ENCODE measurements at regions not wholly inside any gene's neighbourhood (a gene's known extent, or its start where the extent isn't known, plus 50 kb on each side); places are given as distances from the start of the nearest gene placed in this dataset.
"Not testable (repeated sequence)": the region's sequence is repeated elsewhere in the genome, so short reads cannot be mapped to it uniquely, and the experiment has no call there.

GRCh38 chr10:117830205-117830604 is 216.5 kb downstream of the RAB11FIP2 start:
- Histone ChIP-seq H3K9me3 (ENCODE audit: low read depth, low read length) (no peaks in the 10 kb centered on the region), H3K36me3 (ENCODE audit: insufficient read depth, low read length) (no peaks in the 10 kb centered on the region), H3K4me2 (ENCODE audit: insufficient read depth, low read length) (no peak overlapping the region), H3K79me2 (ENCODE audit: insufficient read depth, low read length) (no peaks in the 10 kb centered on the region), H4K20me1 (ENCODE audit: insufficient read depth, low read length) (no peaks in the 10 kb centered on the region), H2AFZ (ENCODE audit: low read length) (no peak overlapping the region), H3K4me3 (ENCODE audit: insufficient read depth, low read length) (no peak overlapping the region), H3K4me1 (ENCODE audit: insufficient read depth, low read length) (no peaks in the 10 kb centered on the region), H3K27ac (ENCODE audit: low read depth, low read length) (no peak overlapping the region), H3K27me3 (ENCODE audit: insufficient read depth, low read length) (no peaks in the 10 kb centered on the region)
- no peak for DNase-seq (ENCODE audit: insufficient read length, low spot score, missing footprints)
- TF ChIP-seq, protein P1, sequence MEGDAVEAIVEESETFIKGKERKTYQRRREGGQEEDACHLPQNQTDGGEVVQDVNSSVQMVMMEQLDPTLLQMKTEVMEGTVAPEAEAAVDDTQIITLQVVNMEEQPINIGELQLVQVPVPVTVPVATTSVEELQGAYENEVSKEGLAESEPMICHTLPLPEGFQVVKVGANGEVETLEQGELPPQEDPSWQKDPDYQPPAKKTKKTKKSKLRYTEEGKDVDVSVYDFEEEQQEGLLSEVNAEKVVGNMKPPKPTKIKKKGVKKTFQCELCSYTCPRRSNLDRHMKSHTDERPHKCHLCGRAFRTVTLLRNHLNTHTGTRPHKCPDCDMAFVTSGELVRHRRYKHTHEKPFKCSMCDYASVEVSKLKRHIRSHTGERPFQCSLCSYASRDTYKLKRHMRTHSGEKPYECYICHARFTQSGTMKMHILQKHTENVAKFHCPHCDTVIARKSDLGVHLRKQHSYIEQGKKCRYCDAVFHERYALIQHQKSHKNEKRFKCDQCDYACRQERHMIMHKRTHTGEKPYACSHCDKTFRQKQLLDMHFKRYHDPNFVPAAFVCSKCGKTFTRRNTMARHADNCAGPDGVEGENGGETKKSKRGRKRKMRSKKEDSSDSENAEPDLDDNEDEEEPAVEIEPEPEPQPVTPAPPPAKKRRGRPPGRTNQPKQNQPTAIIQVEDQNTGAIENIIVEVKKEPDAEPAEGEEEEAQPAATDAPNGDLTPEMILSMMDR (IDR thresholded peaks at IDR 0.05; ENCODE audit: extremely low read depth, low read depth, low read length), result no peak

GRCh38 chr10:117830787-117831212 is 215.9 kb downstream of the RAB11FIP2 start:
- Histone ChIP-seq H2AFZ (ENCODE audit: low read length) (no peak overlapping the region), H3K4me3 (ENCODE audit: insufficient read depth, low read length) (no peak overlapping the region)

DNA sequence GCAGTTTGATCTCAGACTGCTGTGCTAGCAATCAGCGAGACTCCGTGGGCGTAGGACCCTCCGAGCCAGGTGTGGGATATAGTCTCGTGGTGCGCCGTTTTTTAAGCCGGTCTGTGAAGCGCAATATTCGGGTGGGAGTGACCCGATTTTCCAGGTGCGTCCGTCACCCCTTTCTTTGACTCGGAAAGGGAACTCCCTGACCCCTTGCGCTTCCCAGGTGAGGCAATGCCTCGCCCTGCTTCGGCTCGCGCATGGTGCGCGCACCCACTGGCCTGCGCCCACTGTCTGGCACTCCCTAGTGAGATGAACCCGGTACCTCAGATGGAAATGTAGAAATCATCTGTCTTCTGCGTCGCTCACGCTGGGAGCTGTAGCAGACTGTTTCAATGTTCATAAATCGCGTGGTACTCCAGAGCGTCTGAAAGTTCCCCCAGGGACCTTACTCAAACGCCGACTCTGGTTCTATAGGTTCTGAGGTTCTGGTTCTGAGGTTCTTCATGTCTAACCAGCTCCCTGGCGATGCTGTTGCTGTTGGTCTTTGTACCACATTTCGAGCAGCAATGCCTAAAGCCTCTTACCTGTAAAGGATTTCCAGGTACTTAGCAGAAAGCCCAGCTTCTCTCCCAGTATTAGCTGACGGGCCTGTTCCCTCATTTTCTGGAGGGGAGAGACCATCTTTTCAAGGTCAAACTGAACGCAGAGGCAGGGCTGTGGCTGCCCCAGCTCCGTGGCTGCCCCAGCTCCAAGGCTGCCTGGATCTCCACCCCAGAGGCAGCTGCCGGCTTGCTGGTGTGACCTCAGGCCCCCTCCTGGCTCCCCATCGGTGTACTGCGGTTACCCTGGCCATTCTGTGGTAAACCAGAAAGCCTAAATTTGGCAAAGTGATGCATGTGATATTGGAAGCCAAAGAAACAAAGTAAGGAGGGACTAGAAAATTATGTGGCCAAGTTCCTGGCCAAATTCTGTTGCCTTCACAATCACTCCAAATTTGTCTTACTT is 207.9 kb downstream of the RAB11FIP2 start:
- H3K79me2 ChIP-seq (ENCODE audit: insufficient read depth, low read length); H3K36me3 ChIP-seq (ENCODE audit: insufficient read depth, low read length); H3K4me2 ChIP-seq (ENCODE audit: insufficient read depth, low read length); H3K27ac ChIP-seq (ENCODE audit: low read depth, low read length); H2AFZ ChIP-seq (ENCODE audit: low read length); H3K27me3 ChIP-seq (ENCODE audit: insufficient read depth, low read length); H4K20me1 ChIP-seq (ENCODE audit: insufficient read depth, low read length); H3K4me3 ChIP-seq (ENCODE audit: insufficient read depth, low read length); H3K4me1 ChIP-seq (ENCODE audit: insufficient read depth, low read length); H3K9me3 ChIP-seq (ENCODE audit: low read depth, low read length): not testable (repeated sequence)
- DNase-seq (ENCODE audit: insufficient read length, low spot score, missing footprints), result peak; percentile 44

More at GRCh38 chr10:117830787-117831212, 215.9 kb downstream of the RAB11FIP2 start:
- Histone ChIP-seq H3K27me3 (ENCODE audit: insufficient read depth, low read length) (no peaks in the 10 kb centered on the region), H4K20me1 (ENCODE audit: insufficient read depth, low read length) (no peaks in the 10 kb centered on the region), H3K79me2 (ENCODE audit: insufficient read depth, low read length) (no peaks in the 10 kb centered on the region), H3K27ac (ENCODE audit: low read depth, low read length) (no peak overlapping the region), H3K4me2 (ENCODE audit: insufficient read depth, low read length) (no peak overlapping the region), H3K9me3 (ENCODE audit: low read depth, low read length) (no peaks in the 10 kb centered on the region), H3K4me1 (ENCODE audit: insufficient read depth, low read length) (no peaks in the 10 kb centered on the region), H3K36me3 (ENCODE audit: insufficient read depth, low read length) (no peaks in the 10 kb centered on the region)
- DNase-seq (ENCODE audit: insufficient read length, low spot score, missing footprints), result no peak
- TF ChIP-seq, protein P1 (IDR thresholded peaks at IDR 0.05; ENCODE audit: extremely low read depth, low read depth, low read length), result no peak

- H3K36me3 ChIP-seq (ENCODE audit: insufficient read depth, low read length); DNase-seq (ENCODE audit: insufficient read length, low spot score, missing footprints); H3K27ac ChIP-seq (ENCODE audit: low read depth, low read length); H3K4me3 ChIP-seq (ENCODE audit: insufficient read depth, low read length); H3K4me2 ChIP-seq (ENCODE audit: insufficient read depth, low read length); H4K20me1 ChIP-seq (ENCODE audit: insufficient read depth, low read length); H3K27me3 ChIP-seq (ENCODE audit: insufficient read depth, low read length); H3K4me1 ChIP-seq (ENCODE audit: insufficient read depth, low read length); H2AFZ ChIP-seq (ENCODE audit: low read length); H3K9me3 ChIP-seq (ENCODE audit: low read depth, low read length); H3K79me2 ChIP-seq (ENCODE audit: insufficient read depth, low read length): not testable (repeated sequence)
These were observed 190.3 kb downstream of the RAB11FIP2 start for GRCh38 chr10:117856426-117856825.

GRCh38 chr10:117860135-117860534 is 186.6 kb downstream of the RAB11FIP2 start:
- DNase-seq (ENCODE audit: insufficient read length, low spot score, missing footprints), result no peak
- no peak overlapping the region for H3K4me2 ChIP-seq (ENCODE audit: insufficient read depth, low read length)
- no peaks in the 10 kb centered on the region for H4K20me1 ChIP-seq (ENCODE audit: insufficient read depth, low read length)
- H3K4me1 ChIP-seq (ENCODE audit: insufficient read depth, low read length), result no peaks in the 10 kb centered on the region
- no peaks in the 10 kb centered on the region for H3K36me3 ChIP-seq (ENCODE audit: insufficient read depth, low read length)
- H3K4me3 ChIP-seq (ENCODE audit: insufficient read depth, low read length), result no peak overlapping the region
- peaks cover 5% of the 10 kb centered on the region for H3K27me3 ChIP-seq (ENCODE audit: insufficient read depth, low read length)
- no peak overlapping the region for H2AFZ ChIP-seq (ENCODE audit: low read length)
- no peak overlapping the region for H3K27ac ChIP-seq (ENCODE audit: low read depth, low read length)
- H3K9me3 ChIP-seq (ENCODE audit: low read depth, low read length), result no peaks in the 10 kb centered on the region
- H3K79me2 ChIP-seq (ENCODE audit: insufficient read depth, low read length), result no peaks in the 10 kb centered on the region
- TF ChIP-seq, protein P1 (IDR thresholded peaks at IDR 0.05; ENCODE audit: extremely low read depth, low read depth, low read length), result no peak

Measured in osteoblast (primary cell).